GM23248 (cell line): ENCODE measurements at regions not wholly inside any gene's neighbourhood (a gene's known extent, or its start where the extent isn't known, plus 50 kb on each side); places are given as distances from the start of the nearest gene placed in this dataset.

Experiments used
- DNase-seq: peaks from one replicate; pipeline ENCODE4 v3.0.0-alpha.2; 2015
- H2AFZ ChIP-seq: fragments of 200-600 bp; sonication (generic); 2 replicates; pipeline ENCODE4 v1.6.1; 2016; ENCODE audit warnings: antibody characterized with exemption
- H3F3A ChIP-seq: fragments of 200-600 bp; sonication (generic); 2 replicates; pipeline ENCODE4 v1.6.1; 2016; ENCODE audit warnings: mild to moderate bottlenecking, antibody characterized with exemption, mixed run types; ENCODE audit not compliant: insufficient read depth
- H3K27ac ChIP-seq: fragments of 200-600 bp; sonication (generic); 2 replicates; pipeline ENCODE4 v1.5.1; 2016; ENCODE audit warnings: mild to moderate bottlenecking
- H3K27me3 ChIP-seq: fragments of 200-600 bp; sonication (generic); replicated peaks from 2 replicates; pipeline ENCODE4 v1.6.1; 2016; ENCODE audit warnings: mild to moderate bottlenecking; ENCODE audit not compliant: insufficient read depth
- H3K36me3 ChIP-seq: fragments of 200-600 bp; sonication (generic); 2 replicates; pipeline ENCODE4 v1.6.1; 2016; ENCODE audit warnings: low read depth, mild to moderate bottlenecking
- H3K4me1 ChIP-seq: fragments of 200-600 bp; sonication (generic); 2 replicates; pipeline ENCODE4 v1.6.1; 2016; ENCODE audit warnings: mild to moderate bottlenecking; ENCODE audit not compliant: insufficient read depth
- H3K4me2 ChIP-seq: fragments of 200-600 bp; sonication (generic); one replicate; pipeline ENCODE4 v1.6.1; 2016; ENCODE audit warnings: mild to moderate bottlenecking; ENCODE audit not compliant: unreplicated experiment
- H3K4me3 ChIP-seq: fragments of 200-600 bp; sonication (generic); 2 replicates; pipeline ENCODE4 v1.5.1; 2016; ENCODE audit warnings: mild to moderate bottlenecking
- H3K79me2 ChIP-seq: fragments of 200-600 bp; sonication (generic); 2 replicates; pipeline ENCODE4 v1.6.1; 2016; ENCODE audit warnings: mild to moderate bottlenecking; ENCODE audit not compliant: insufficient read depth
- H3K9ac ChIP-seq: fragments of 200-600 bp; sonication (generic); 2 replicates; pipeline ENCODE4 v1.6.1; 2016; ENCODE audit warnings: mild to moderate bottlenecking
- H3K9me2 ChIP-seq: fragments of 200-600 bp; sonication (generic); 2 replicates; pipeline ENCODE4 v1.6.1; 2016; ENCODE audit warnings: mixed run types, mild to moderate bottlenecking, moderate library complexity; ENCODE audit not compliant: insufficient read depth
- H3K9me3 ChIP-seq: fragments of 200-600 bp; sonication (generic); one replicate; pipeline ENCODE4 v1.6.1; 2017; ENCODE audit warnings: low read depth
- H4K20me1 ChIP-seq: fragments of 200-600 bp; sonication (generic); 2 replicates; pipeline ENCODE4 v1.6.0; 2016; ENCODE audit not compliant: insufficient read depth
- EZH2 ChIP-seq: fragments of 200-600 bp; sonication (generic); IDR thresholded peaks from 2 replicates; pipeline ENCODE4 v1.6.1; 2018; ENCODE audit warnings: antibody characterized with exemption, mild to moderate bottlenecking; ENCODE audit not compliant: insufficient read depth, poor library complexity, severe bottlenecking
- EZH2phosphoT487 ChIP-seq: fragments of 200-600 bp; sonication (generic); IDR thresholded peaks from 2 replicates; pipeline ENCODE4 v1.6.1; 2018; ENCODE audit warnings: antibody characterized with exemption, moderate library complexity, mild to moderate bottlenecking, low read depth; ENCODE audit not compliant: insufficient read depth
- WGBS, 2 experiments: methylation state at CpG; one replicate each; pipeline ENCODE4 v1.1.6; 2015 to 2017; ENCODE audit warnings: low lambda C conversion rate in 2 of 2, low coverage in 1 of 2; ENCODE audit errors: missing lambda C conversion rate in 2 of 2; 5-methylcytosine and 5-hydroxymethylcytosine counted together
- in situ Hi-C: fragments of 300-500 bp; cut with MboI; formaldehyde crosslinking; loops from 2 replicates; pipeline ENCODE4 v1.15.0; 2020

- Histone ChIP-seq H3K9ac (no peak overlapping the region), H3K9me2 (no peaks in the 10 kb centered on the region), H3K9me3 (no peaks in the 10 kb centered on the region), H2AFZ (no peak overlapping the region), H3K36me3 (no peaks in the 10 kb centered on the region), H3K4me2 (no peak overlapping the region), H4K20me1 (no peaks in the 10 kb centered on the region), H3F3A (no peaks in the 10 kb centered on the region), H3K79me2 (no peaks in the 10 kb centered on the region), H3K4me3 (no peak overlapping the region), H3K4me1 (no peaks in the 10 kb centered on the region), H3K27me3 (no peaks in the 10 kb centered on the region), H3K27ac (no peak overlapping the region)
- no peak for DNase-seq
- TF ChIP-seq EZH2 (no peak), EZH2phosphoT487 (no peak)
- whole genome bisulfite sequencing, 2 experiments, result 63 to 64% methylated on average over 5 of the region's 5 CpGs
- in situ Hi-C loops, result no loop called here
Measured at GRCh38 chr17:72025113-72025512, 95.7 kb upstream of the SOX9 start.

GRCh38 chr17:72030067-72030899 is 90.5 kb upstream of the SOX9 start:
- peak overlapping the region; percentile 94 for H2AFZ ChIP-seq
- peak overlapping the region; percentile 74 for H3K9ac ChIP-seq
- 0 out of 2 replicates have a peak overlapping the region, but pooled peaks have one; percentile 8 for H3K27ac ChIP-seq
- H3K4me2 ChIP-seq, result peak overlapping the region; percentile 95
- TF ChIP-seq EZH2 (no peak), EZH2phosphoT487 (no peak)
- 4 to 5% methylated on average over 22 of the region's 22 CpGs for WGBS, 2 experiments
- H3F3A ChIP-seq, result no peaks in the 10 kb centered on the region
- H3K27me3 ChIP-seq, result no peaks in the 10 kb centered on the region
- peak; percentile 80 for DNase-seq
- no peaks in the 10 kb centered on the region for H3K79me2 ChIP-seq
- no peaks in the 10 kb centered on the region for H3K36me3 ChIP-seq
- no peaks in the 10 kb centered on the region for H3K9me2 ChIP-seq
- in situ Hi-C loops, result no loop called here
- H3K9me3 ChIP-seq, result no peaks in the 10 kb centered on the region
- no peaks in the 10 kb centered on the region for H4K20me1 ChIP-seq
- H3K4me3 ChIP-seq, result peak overlapping the region; percentile 82
- no peaks in the 10 kb centered on the region for H3K4me1 ChIP-seq

GRCh38 chr17:72031219-72031884 is 89.5 kb upstream of the SOX9 start:
- H3K9me3 ChIP-seq, result no peaks in the 10 kb centered on the region
- no peak overlapping the region for H3K9ac ChIP-seq
- no peaks in the 10 kb centered on the region for H3K9me2 ChIP-seq
- H3K4me2 ChIP-seq, result peak overlapping the region; percentile 95
- no peaks in the 10 kb centered on the region for H3K36me3 ChIP-seq
- no peak overlapping the region for H3K27ac ChIP-seq
- 35 to 42% methylated on average over 8 of the region's 8 CpGs for WGBS, 2 experiments
- H3K4me3 ChIP-seq, result peak overlapping the region; percentile 82
- DNase-seq, result no peak
- TF ChIP-seq EZH2phosphoT487 (no peak), EZH2 (no peak)
- no peaks in the 10 kb centered on the region for H3F3A ChIP-seq
- H3K79me2 ChIP-seq, result no peaks in the 10 kb centered on the region
- H3K4me1 ChIP-seq, result no peaks in the 10 kb centered on the region
- H2AFZ ChIP-seq, result peak overlapping the region; percentile 94
- H4K20me1 ChIP-seq, result no peaks in the 10 kb centered on the region
- in situ Hi-C loops, result no loop called here
- H3K27me3 ChIP-seq, result no peaks in the 10 kb centered on the region

DNA sequence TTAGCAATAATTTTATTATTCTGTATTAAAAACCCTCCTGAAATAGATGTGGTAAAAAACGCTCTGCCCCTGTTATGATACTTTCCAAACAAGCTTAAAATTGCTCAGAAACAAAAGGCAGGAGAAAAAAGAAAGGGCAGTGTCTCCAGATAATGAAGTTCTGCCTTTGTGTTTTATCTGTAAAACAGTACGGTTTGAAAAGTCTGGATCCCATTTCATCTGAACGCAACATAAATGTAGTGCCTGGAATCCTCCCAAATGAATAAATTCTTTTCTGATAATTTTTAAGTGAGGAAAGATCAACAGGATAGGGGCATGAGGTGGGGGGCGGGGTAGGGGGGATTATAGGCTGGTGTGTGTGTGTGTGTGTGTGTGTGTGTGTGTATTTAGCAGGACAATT is 87.5 kb upstream of the SOX9 start:
- Histone ChIP-seq H3K9me2 (no peaks in the 10 kb centered on the region), H3K27ac (no peak overlapping the region), H3K27me3 (no peaks in the 10 kb centered on the region), H3F3A (no peaks in the 10 kb centered on the region), H3K9me3 (no peaks in the 10 kb centered on the region), H3K4me3 (no peak overlapping the region), H3K36me3 (no peaks in the 10 kb centered on the region), H3K79me2 (no peaks in the 10 kb centered on the region), H3K4me1 (no peaks in the 10 kb centered on the region), H3K4me2 (no peak overlapping the region), H3K9ac (no peak overlapping the region), H2AFZ (no peak overlapping the region), H4K20me1 (no peaks in the 10 kb centered on the region)
- 69% methylated on average over 4 of the region's 4 CpGs for WGBS, 2 experiments
- DNase-seq, result no peak
- TF ChIP-seq EZH2, result no peak
- TF ChIP-seq EZH2phosphoT487, result no peak
- in situ Hi-C loops, result no loop called here
